H1 (cell line): ENCODE measurements at regions not wholly inside any gene's neighbourhood (a gene's known extent, or its start where the extent isn't known, plus 50 kb on each side); places are given as distances from the start of the nearest gene placed in this dataset.

Experiments used
- CTCF ChIA-PET: fragments of 300-600 bp; sonication (Branson Sonifier 250); formaldehyde crosslinking; loops from one replicate; lab custom pipeline; 2021; ENCODE audit not compliant: partially characterized antibody; lab: Charles Lee
- POLR2A ChIA-PET: fragments of 300-600 bp; sonication (Branson Sonifier 250); formaldehyde crosslinking; loops from one replicate; lab custom pipeline; 2021; ENCODE audit warnings: inconsistent platforms; ENCODE audit not compliant: partially characterized antibody; lab: Charles Lee
- DNase-seq, 2 experiments: peaks; one replicate each; pipeline versions ENCODE4 v3.0.0 to v3.0.0-alpha.2; 2010 to 2022; ENCODE audit warnings: low spot score in 2 of 2, low read depth in 1 of 2, mixed read lengths in 1 of 2
- FAIRE-seq: peaks from 2 replicates; lab custom pipeline; 2011; peaks lifted over from hg19 to GRCh38; lab: Jason Lieb, UNC
- H2AFZ ChIP-seq: 2 replicates; pipeline ENCODE4 v1.8.1; 2012; ENCODE audit warnings: low read length, inconsistent platforms
- H2AK5ac ChIP-seq: 2 replicates; pipeline ENCODE4 v1.6.1; 2013; ENCODE audit warnings: low read depth, low read length
- H2BK120ac ChIP-seq: replicated peaks from 2 replicates; pipeline ENCODE3; 2013; ENCODE audit warnings: low read depth, low read length, inconsistent platforms
- H2BK12ac ChIP-seq: 2 replicates; pipeline ENCODE4 v1.6.1; 2013; ENCODE audit warnings: low read depth, low read length
- H2BK15ac ChIP-seq: 2 replicates; pipeline ENCODE4 v1.6.1; 2013; ENCODE audit warnings: low read length
- H2BK20ac ChIP-seq: 2 replicates; pipeline ENCODE4 v1.6.1; 2013; ENCODE audit warnings: low read length
- H2BK5ac ChIP-seq: 2 replicates; pipeline ENCODE4 v1.6.1; 2013; ENCODE audit warnings: low read depth, low read length
- H3K14ac ChIP-seq: 2 replicates; pipeline ENCODE4 v1.6.1; 2013; ENCODE audit warnings: inconsistent platforms; ENCODE audit not compliant: insufficient read length
- H3K18ac ChIP-seq: 2 replicates; pipeline ENCODE4 v1.6.1; 2013; ENCODE audit warnings: low read length; ENCODE audit errors: extremely low read depth
- H3K23ac ChIP-seq: 2 replicates; pipeline ENCODE4 v1.6.1; 2013; ENCODE audit warnings: inconsistent platforms; ENCODE audit not compliant: insufficient read length
- H3K23me2 ChIP-seq: 2 replicates; pipeline ENCODE4 v1.6.1; 2013; ENCODE audit warnings: low read depth, low read length
- H3K27ac ChIP-seq: 2 replicates; pipeline ENCODE4 v1.6.1; 2011; ENCODE audit warnings: low read depth, low read length, inconsistent platforms
- H3K27me3 ChIP-seq, 4 experiments: replicated peaks in 1 of 4; 1 replicate in 1 of 4; 2 replicates in 3 of 4; pipeline versions ENCODE4 v1.6.1 to v1.8.1; 2011 to 2013; ENCODE audit warnings: low read length in 3 of 4, mild to moderate bottlenecking in 3 of 4, inconsistent platforms in 2 of 4, mixed read lengths in 2 of 4, moderate library complexity in 1 of 4; ENCODE audit not compliant: control insufficient read depth in 3 of 4, insufficient read depth in 3 of 4; ENCODE audit errors: extremely low read depth in 1 of 4
- H3K36me3 ChIP-seq, 4 experiments: 2 replicates each; pipeline versions ENCODE4 v1.6.1 to v1.8.1; 2011 to 2013; ENCODE audit warnings: mild to moderate bottlenecking in 4 of 4, low read length in 3 of 4, moderate library complexity in 2 of 4, control low read depth in 1 of 4, inconsistent platforms in 1 of 4; ENCODE audit not compliant: insufficient read depth in 4 of 4, control insufficient read depth in 2 of 4
- H3K4ac ChIP-seq: replicated peaks from 2 replicates; pipeline ENCODE3; 2013; ENCODE audit warnings: low read length, low read depth, mixed read lengths, inconsistent platforms; ENCODE audit not compliant: insufficient read length
- H3K4me1 ChIP-seq, 4 experiments: replicated peaks in 1 of 4; 1 replicate in 1 of 4; 2 replicates in 3 of 4; pipeline versions ENCODE4 v1.6.1 to v1.8.1; 2011 to 2013; ENCODE audit warnings: low read length in 3 of 4, inconsistent platforms in 2 of 4, mixed read lengths in 1 of 4; ENCODE audit not compliant: insufficient read depth in 4 of 4, control insufficient read depth in 3 of 4
- H3K4me2 ChIP-seq, 2 experiments: 2 replicates each; pipeline versions ENCODE4 v1.6.1 to v1.8.1; 2011 to 2013; ENCODE audit warnings: low read depth in 2 of 2, low read length in 2 of 2, control low read depth in 1 of 2, inconsistent platforms in 1 of 2, mild to moderate bottlenecking in 1 of 2; ENCODE audit not compliant: insufficient read depth in 1 of 2
- H3K4me3 ChIP-seq, 4 experiments: fragments of 200-600, 300-600 bp in 1 of 4; sonication (generic), shearing (Covaris generic), sonication (Bioruptor Twin) in 1 of 4; 2 replicates each; pipeline versions ENCODE4 v1.5.1 to v1.8.1; 2011 to 2016; ENCODE audit warnings: low read length in 4 of 4, low read depth in 3 of 4, control low read depth in 2 of 4, inconsistent platforms in 2 of 4, mild to moderate bottlenecking in 2 of 4, mixed read lengths in 1 of 4, moderate library complexity in 1 of 4; ENCODE audit not compliant: insufficient read depth in 2 of 4; ENCODE audit errors: extremely low read depth in 1 of 4
- H3K56ac ChIP-seq: replicated peaks from 2 replicates; pipeline ENCODE3; 2013; ENCODE audit warnings: low read depth, mild to moderate bottlenecking, mixed read lengths, low read length, inconsistent platforms; ENCODE audit not compliant: insufficient read length
- H3K79me1 ChIP-seq: 2 replicates; pipeline ENCODE4 v1.6.1; 2013; ENCODE audit warnings: low read depth, low read length, control low read depth
- H3K79me2 ChIP-seq, 2 experiments: 2 replicates each; pipeline versions ENCODE4 v1.6.1 to v1.8.1; 2012 to 2013; ENCODE audit warnings: low read length in 2 of 2, mild to moderate bottlenecking in 2 of 2, inconsistent platforms in 1 of 2; ENCODE audit not compliant: insufficient read depth in 2 of 2, control insufficient read depth in 1 of 2
- H3K9ac ChIP-seq, 4 experiments: replicated peaks in 1 of 4; 1 replicate in 1 of 4; 2 replicates in 3 of 4; pipeline versions ENCODE4 v1.6.1 to v1.8.1; 2011 to 2013; ENCODE audit warnings: low read depth in 3 of 4, low read length in 3 of 4, control low read depth in 2 of 4, mild to moderate bottlenecking in 2 of 4, moderate library complexity in 2 of 4, inconsistent platforms in 1 of 4; ENCODE audit errors: extremely low read depth in 1 of 4
- H3K9me3 ChIP-seq, 2 experiments: 2 replicates each; pipeline versions ENCODE4 v1.6.1 to v1.8.1; 2012 to 2013; ENCODE audit warnings: mild to moderate bottlenecking in 2 of 2, moderate library complexity in 2 of 2, control low read depth in 1 of 2, inconsistent platforms in 1 of 2, low read depth in 1 of 2, low read length in 1 of 2, mixed read lengths in 1 of 2; ENCODE audit not compliant: insufficient read depth in 2 of 2
- H4K20me1 ChIP-seq, 2 experiments: replicated peaks in 1 of 2; 2 replicates each; pipeline versions ENCODE3 to v1.8.1; 2011 to 2013; ENCODE audit warnings: inconsistent platforms in 2 of 2, low read length in 2 of 2, mild to moderate bottlenecking in 1 of 2; ENCODE audit not compliant: insufficient read depth in 2 of 2, control insufficient read depth in 1 of 2
- H4K5ac ChIP-seq: 2 replicates; pipeline ENCODE4 v1.6.1; 2013; ENCODE audit warnings: low read length, low read depth, mixed read lengths, inconsistent platforms; ENCODE audit not compliant: insufficient read length
- H4K8ac ChIP-seq: 2 replicates; pipeline ENCODE4 v1.8.0; 2013; ENCODE audit warnings: mild to moderate bottlenecking, moderate library complexity, low read length, inconsistent platforms; ENCODE audit not compliant: insufficient read depth; ENCODE audit errors: extremely low read depth
- H4K91ac ChIP-seq: replicated peaks from 2 replicates; pipeline ENCODE3; 2013; ENCODE audit warnings: low read length, mixed read lengths, inconsistent platforms; ENCODE audit not compliant: insufficient read length
- CBX5 ChIP-seq: fragments of 300-800, 300-1000 bp; sonication (generic); IDR thresholded peaks from 2 replicates; pipeline ENCODE4 v1.7.1; 2016; ENCODE audit warnings: antibody characterized with exemption, low read length, low read depth
- CTCF ChIP-seq, 3 experiments: IDR thresholded peaks; 1 replicate in 2 of 3; 2 replicates in 1 of 3; pipeline versions ENCODE4 v1.5.1 to v1.6.1; 2011; ENCODE audit warnings: low read length in 3 of 3, mild to moderate bottlenecking in 3 of 3, inconsistent platforms in 2 of 3, low read depth in 1 of 3, moderate library complexity in 1 of 3; ENCODE audit not compliant: insufficient read depth in 1 of 3; ENCODE audit errors: control extremely low read depth in 1 of 3
- RAD21 ChIP-seq, 2 experiments: IDR thresholded peaks in 1 of 2; conservative IDR thresholded peaks in 1 of 2; 2 replicates each; pipeline ENCODE4 v1.6.1; 2011; ENCODE audit warnings: low read depth in 2 of 2, low read length in 2 of 2, improper control_type of control experiment in 1 of 2, inconsistent platforms in 1 of 2, mild to moderate bottlenecking in 1 of 2, moderate library complexity in 1 of 2
- WGBS, 2 experiments: shearing (Covaris generic) in 1 of 2; methylation state at CpG; one replicate each; pipeline versions ENCODE4 v1.1.6 to v1.1.7; 2013 to 2015; ENCODE audit warnings: low lambda C conversion rate in 2 of 2, mixed read lengths in 2 of 2, inconsistent platforms in 1 of 2, low coverage in 1 of 2, missing lambda C conversion rate in 1 of 2; ENCODE audit not compliant: insufficient replicate concordance in 2 of 2, insufficient coverage in 1 of 2, insufficient read length in 1 of 2; ENCODE audit errors: extremely low coverage in 1 of 2, missing lambda C conversion rate in 1 of 2; 5-methylcytosine and 5-hydroxymethylcytosine counted together

DNA sequence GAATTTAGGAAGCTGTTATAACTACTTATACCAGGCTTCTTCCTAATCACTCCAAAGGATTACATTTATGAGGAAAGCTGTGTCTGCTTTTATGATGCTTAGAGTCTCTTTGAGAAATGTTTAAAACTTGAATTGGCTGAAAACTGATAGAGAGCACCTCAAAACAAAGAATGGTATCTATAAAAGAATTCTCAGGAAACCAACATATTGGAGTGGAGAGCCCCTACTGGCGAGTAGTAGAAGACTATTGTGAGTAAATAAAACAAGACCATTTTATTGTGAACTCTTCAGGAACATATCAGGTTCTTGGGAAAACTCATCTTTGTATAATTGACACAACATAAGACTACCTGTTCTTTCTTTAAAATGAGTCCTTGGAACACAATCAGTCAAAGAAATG is 578.6 kb downstream of the RERGL start:
- Histone ChIP-seq H2BK12ac (no peak overlapping the region), H2BK15ac (no peak overlapping the region), H3K27me3 (no peaks in the 10 kb centered on the region), H2BK5ac (no peak overlapping the region), H3K4ac (no peak overlapping the region), H3K36me3 (no peaks in the 10 kb centered on the region), H3K23me2 (peaks cover 3% of the 10 kb centered on the region; the same call in 1 of the 2 replicates), H3K4me1 (peaks cover 0 to 3% (median 0%) of the 10 kb centered on the region in 4 experiments; a peak in 1 of 7 replicates), H4K5ac (no peak overlapping the region), H2BK20ac (no peak overlapping the region), H4K91ac (no peak overlapping the region), H2AK5ac (no peak overlapping the region), H3K23ac (no peak overlapping the region), H2AFZ (no peak overlapping the region), H2BK120ac (no peak overlapping the region), H3K79me2 (no peaks in the 10 kb centered on the region), H3K9me3 (no peaks in the 10 kb centered on the region), H3K79me1 (no peaks in the 10 kb centered on the region), H3K56ac (no peak overlapping the region), H3K4me3 (no peak overlapping the region), H3K14ac (no peak overlapping the region), H3K27ac (no peak overlapping the region), H4K20me1 (no peaks in the 10 kb centered on the region), H4K8ac (no peak overlapping the region), H3K18ac (no peak overlapping the region), H3K4me2 (no peak overlapping the region), H3K9ac (no peak overlapping the region)
- TF ChIP-seq RAD21 (IDR thresholded peaks at IDR 0.05 in 1 of 2, conservative IDR thresholded peaks at IDR 0.05 in 1 of 2; ENCODE audit: low read depth in 2 of 2, low read length in 2 of 2) (peak; percentile 24 to 39; a peak in 3 of 4 replicates), CBX5 (no peak), CTCF (IDR thresholded peaks at IDR 0.05; ENCODE audit: control extremely low read depth in 1 of 3, insufficient read depth in 1 of 3, low read depth in 1 of 3, low read length in 3 of 3) (peak in 1 of 3 experiments; percentile 43; a peak in 2 of 4 replicates)
- FAIRE-seq (no peak), DNase-seq (no peak)
- WGBS, 2 experiments, result 36% methylated on average over 1 of the region's 1 CpG; no CpG with 5 or more reads in 1 of the 2 experiments
- ChIA-PET POLR2A (no interaction called here), CTCF (interaction anchor here (1.0 to 2.3 kb wide), 12 partner anchors 8 to 483 kb away, joined by 3 to 13 read pairs (median 4); no protein-coding TSS in a partner anchor)
